Gastrocnemius medialis (tissue), 4 donors: ENCODE measurements at regions not wholly inside any gene's neighbourhood (a gene's known extent, or its start where the extent isn't known, plus 50 kb on each side); places are given as distances from the start of the nearest gene placed in this dataset.

Source experiments
- ATAC-seq, 2 donors: fragments of 150-250 bp; one replicate each; pipeline ENCODE4 v1.9.1; 2016
- DNase-seq, 2 donors: peaks; one replicate each; pipeline ENCODE4 v3.0.0-alpha.2; 2019
- H3K27ac ChIP-seq, 4 donors: fragments of 200-600 bp; sonication (generic); 1 replicate in 1 of 4; 2 replicates in 3 of 4; pipeline ENCODE4 v1.5.1; 2016 to 2018; ENCODE audit warnings: mild to moderate bottlenecking in 2 of 4, moderate library complexity in 1 of 4
- H3K27me3 ChIP-seq, 3 donors: fragments of 200-600 bp; sonication (generic) in 2 of 3; 1 replicate in 1 of 3; 2 replicates in 2 of 3; pipeline versions ENCODE4 v1.5.1 to v1.6.0; 2016 to 2019; ENCODE audit warnings: mild to moderate bottlenecking in 1 of 3, moderate library complexity in 1 of 3
- H3K36me3 ChIP-seq, 2 donors: fragments of 200-600 bp; sonication (generic) in 1 of 2; one replicate each; pipeline ENCODE4 v1.5.1; 2017 to 2018
- H3K4me1 ChIP-seq, 2 donors: fragments of 200-600 bp; sonication (generic) in 1 of 2; one replicate each; pipeline ENCODE4 v1.5.1; 2016 to 2017; ENCODE audit warnings: mild to moderate bottlenecking in 2 of 2
- H3K4me3 ChIP-seq, 4 donors: fragments of 200-600 bp; sonication (generic) in 3 of 4; 1 replicate in 1 of 4; 2 replicates in 3 of 4; pipeline ENCODE4 v1.5.1; 2016 to 2019; ENCODE audit warnings: mild to moderate bottlenecking in 2 of 4
- H3K9me3 ChIP-seq, 3 donors: fragments of 200-600 bp; sonication (generic) in 2 of 3; 1 replicate in 1 of 3; 2 replicates in 2 of 3; pipeline ENCODE4 v1.5.1; 2016 to 2019
- POLR2A ChIP-seq, 2 donors: fragments of 450-650 bp; IDR thresholded peaks; one replicate each; pipeline ENCODE4 v1.6.1; 2017; ENCODE audit warnings: antibody characterized with exemption in 2 of 2, mild to moderate bottlenecking in 2 of 2, moderate library complexity in 2 of 2
- in situ Hi-C, 4 donors: fragments of 200-750 bp; cut with MboI; loops; one replicate each; pipeline versions ENCODE4 v1.15.0 to v1.8.0; 2017; ENCODE audit warnings: low sequenced_read_pairs in 4 of 4
- intact Hi-C: fragments of 100-400 bp; cut with DNase I; formaldehyde crosslinking; loops from one replicate; pipeline ENCODE4 v1.15.1; 2023; ENCODE audit warnings: low total_unique reads
- TF ChIP-seq, protein P1 (sequence below), 5 experiments: fragments of 450-650 bp in 3 of 5; fragments of 200-600 bp in 2 of 5; sonication (generic) in 2 of 5; IDR thresholded peaks in 4 of 5; conservative IDR thresholded peaks in 1 of 5; 1 replicate in 4 of 5; 2 replicates in 1 of 5; pipeline ENCODE4 v1.5.1; 2016 to 2019; ENCODE audit warnings: antibody characterized with exemption in 5 of 5, mild to moderate bottlenecking in 3 of 5, moderate library complexity in 3 of 5

DNA sequence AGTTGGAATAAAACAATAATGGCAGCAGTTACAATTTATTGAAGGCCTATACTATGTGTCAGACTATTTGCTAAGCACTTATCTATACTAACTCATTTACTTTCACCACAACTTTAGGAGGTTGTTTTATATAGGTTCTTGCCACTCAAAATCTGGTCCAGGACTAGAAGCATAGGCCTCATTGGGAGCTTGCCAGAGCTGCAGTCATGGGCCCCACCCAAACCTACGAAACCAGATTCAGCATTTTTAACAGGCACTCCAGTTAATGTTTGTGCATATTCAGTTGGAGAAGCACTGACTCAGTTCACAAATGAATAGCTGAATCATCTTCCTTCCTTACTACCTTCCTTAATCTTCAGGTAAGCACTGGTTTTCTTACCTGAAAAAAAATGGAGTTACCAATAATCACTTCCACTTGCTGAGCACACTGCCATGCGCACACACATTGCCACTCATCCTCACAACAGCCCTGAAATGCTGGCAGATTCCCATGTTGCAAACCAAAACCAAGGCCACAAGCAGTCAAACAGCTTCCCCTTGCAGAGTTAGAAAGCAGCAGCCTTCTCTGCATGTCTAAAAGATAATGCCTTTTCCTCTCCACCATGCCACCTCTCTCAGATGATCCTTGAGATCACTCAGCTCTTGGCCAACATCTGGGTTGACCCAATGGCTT lies 122.4 kb downstream of the SLC16A9 start:
- Histone ChIP-seq H3K4me1 (no peaks in the 10 kb centered on the region), H3K4me3 (no peak overlapping the region), H3K9me3 (no peaks in the 10 kb centered on the region), H3K27ac (no peak overlapping the region), H3K36me3 (no peaks in the 10 kb centered on the region), H3K27me3 (no peaks in the 10 kb centered on the region)
- in situ Hi-C loops, result no loop called here
- TF ChIP-seq, protein P1, sequence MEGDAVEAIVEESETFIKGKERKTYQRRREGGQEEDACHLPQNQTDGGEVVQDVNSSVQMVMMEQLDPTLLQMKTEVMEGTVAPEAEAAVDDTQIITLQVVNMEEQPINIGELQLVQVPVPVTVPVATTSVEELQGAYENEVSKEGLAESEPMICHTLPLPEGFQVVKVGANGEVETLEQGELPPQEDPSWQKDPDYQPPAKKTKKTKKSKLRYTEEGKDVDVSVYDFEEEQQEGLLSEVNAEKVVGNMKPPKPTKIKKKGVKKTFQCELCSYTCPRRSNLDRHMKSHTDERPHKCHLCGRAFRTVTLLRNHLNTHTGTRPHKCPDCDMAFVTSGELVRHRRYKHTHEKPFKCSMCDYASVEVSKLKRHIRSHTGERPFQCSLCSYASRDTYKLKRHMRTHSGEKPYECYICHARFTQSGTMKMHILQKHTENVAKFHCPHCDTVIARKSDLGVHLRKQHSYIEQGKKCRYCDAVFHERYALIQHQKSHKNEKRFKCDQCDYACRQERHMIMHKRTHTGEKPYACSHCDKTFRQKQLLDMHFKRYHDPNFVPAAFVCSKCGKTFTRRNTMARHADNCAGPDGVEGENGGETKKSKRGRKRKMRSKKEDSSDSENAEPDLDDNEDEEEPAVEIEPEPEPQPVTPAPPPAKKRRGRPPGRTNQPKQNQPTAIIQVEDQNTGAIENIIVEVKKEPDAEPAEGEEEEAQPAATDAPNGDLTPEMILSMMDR (IDR thresholded peaks at IDR 0.05 in 4 of 5, conservative IDR thresholded peaks at IDR 0.05 in 1 of 5), result no peak
- no peak for TF ChIP-seq POLR2A (IDR thresholded peaks at IDR 0.05)
- DNase-seq (no peak), ATAC-seq (no peak)
- intact Hi-C loops, result no loop called here

DNA sequence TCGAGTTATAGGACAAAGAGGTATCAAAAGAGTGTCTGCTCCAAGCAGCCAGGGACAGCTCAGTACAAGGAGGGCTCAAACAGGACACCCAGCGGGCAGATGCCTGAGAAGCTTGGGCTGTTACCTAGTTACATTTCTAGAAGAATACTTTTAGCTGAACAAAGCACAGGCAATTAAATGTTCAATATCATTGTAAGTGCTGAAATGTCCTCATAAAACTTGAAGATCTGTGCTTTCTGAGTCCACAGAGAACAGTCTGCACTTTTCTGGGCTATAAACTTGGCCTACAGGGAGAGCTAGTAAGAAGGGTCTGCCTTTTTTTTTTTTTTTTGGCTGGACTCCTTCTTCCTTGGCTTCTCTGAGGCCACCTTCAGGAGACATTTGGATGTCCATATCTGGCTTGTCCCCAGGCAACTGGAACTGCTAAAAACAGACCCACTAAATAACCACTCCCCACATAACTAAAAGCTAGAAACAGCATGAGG lies 123.2 kb downstream of the SLC16A9 start:
- no peak overlapping the region for H3K4me3 ChIP-seq
- ATAC-seq, result no peak
- TF ChIP-seq, protein P1 (IDR thresholded peaks at IDR 0.05 in 4 of 5, conservative IDR thresholded peaks at IDR 0.05 in 1 of 5), result no peak
- TF ChIP-seq POLR2A (IDR thresholded peaks at IDR 0.05), result no peak
- in situ Hi-C loops (no loop called here), intact Hi-C loops (no loop called here)
- H3K27me3 ChIP-seq, result no peaks in the 10 kb centered on the region
- H3K9me3 ChIP-seq, result no peaks in the 10 kb centered on the region
- no peaks in the 10 kb centered on the region for H3K4me1 ChIP-seq
- DNase-seq, result no peak
- no peaks in the 10 kb centered on the region for H3K36me3 ChIP-seq
- H3K27ac ChIP-seq, result no peak overlapping the region

DNA sequence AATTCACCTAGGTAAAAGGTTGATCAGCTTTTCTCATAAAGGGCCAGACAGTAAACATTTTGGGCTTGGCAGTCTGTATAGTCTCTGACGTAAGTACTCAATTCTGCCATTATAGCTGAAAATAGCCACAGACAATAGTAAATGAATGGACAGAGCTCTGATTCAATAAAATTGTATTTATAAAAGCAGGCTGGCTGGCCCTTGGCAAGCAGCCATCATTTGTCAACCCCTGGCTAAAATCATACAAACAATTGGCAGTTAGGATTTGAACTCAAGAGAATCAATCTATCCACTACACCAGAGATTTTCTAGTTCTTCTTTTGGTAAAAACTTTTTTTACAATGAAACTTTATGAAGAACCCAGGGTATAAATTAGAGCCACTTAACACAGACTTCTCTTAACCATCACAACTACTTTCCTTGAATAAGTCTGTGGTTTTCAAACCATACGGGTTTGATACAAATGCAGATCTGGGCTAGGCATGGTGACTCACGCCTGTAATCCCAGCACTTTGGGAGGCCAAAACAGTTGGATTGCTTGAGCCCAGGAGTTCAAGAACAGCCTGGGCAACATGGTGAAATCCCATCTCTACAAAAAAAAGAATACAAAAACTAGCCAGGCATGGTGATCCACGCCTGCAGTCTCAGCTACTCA lies 124.5 kb downstream of the SLC16A9 start:
- no peak for DNase-seq
- in situ Hi-C loops (no loop called here), intact Hi-C loops (no loop called here)
- no peak for ATAC-seq
- Histone ChIP-seq H3K4me3 (no peak overlapping the region), H3K36me3 (no peaks in the 10 kb centered on the region), H3K27me3 (no peaks in the 10 kb centered on the region), H3K9me3 (no peaks in the 10 kb centered on the region), H3K27ac (no peak overlapping the region), H3K4me1 (no peaks in the 10 kb centered on the region)
- TF ChIP-seq, protein P1 (IDR thresholded peaks at IDR 0.05 in 4 of 5, conservative IDR thresholded peaks at IDR 0.05 in 1 of 5), result no peak
- no peak for TF ChIP-seq POLR2A (IDR thresholded peaks at IDR 0.05)

DNA sequence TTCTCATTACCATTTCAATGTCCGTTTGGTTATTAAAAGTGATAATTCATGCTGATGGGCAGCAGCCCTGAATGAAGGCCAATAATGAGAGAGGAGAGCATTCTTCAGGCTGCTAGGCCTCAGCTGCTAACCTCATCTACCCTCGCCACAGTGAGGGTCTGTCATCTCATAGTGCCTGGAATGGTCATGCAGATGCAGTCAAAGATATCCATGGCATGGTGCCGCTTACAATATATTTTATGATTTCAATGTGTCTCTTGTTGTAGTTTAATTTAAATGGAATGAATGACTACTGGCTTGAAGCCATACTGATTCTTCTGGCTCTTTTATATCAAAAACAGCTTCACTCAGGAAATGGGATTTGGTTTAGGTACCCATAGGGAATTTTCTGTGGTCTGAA lies 126.9 kb downstream of the SLC16A9 start:
- H3K27ac ChIP-seq, result no peak overlapping the region
- in situ Hi-C loops, result no loop called here
- DNase-seq (no peak), ATAC-seq (no peak)
- intact Hi-C loops, result no loop called here
- H3K4me3 ChIP-seq, result no peak overlapping the region
- H3K4me1 ChIP-seq, result no peaks in the 10 kb centered on the region
- H3K9me3 ChIP-seq, result no peaks in the 10 kb centered on the region
- TF ChIP-seq, protein P1 (IDR thresholded peaks at IDR 0.05 in 4 of 5, conservative IDR thresholded peaks at IDR 0.05 in 1 of 5), result no peak
- TF ChIP-seq POLR2A (IDR thresholded peaks at IDR 0.05), result no peak
- H3K36me3 ChIP-seq, result no peaks in the 10 kb centered on the region
- H3K27me3 ChIP-seq, result no peaks in the 10 kb centered on the region
